HG02759 (cell line): ENCODE measurements at regions not wholly inside any gene's neighbourhood (a gene's known extent, or its start where the extent isn't known, plus 50 kb on each side); places are given as distances from the start of the nearest gene placed in this dataset.

ENCODE experiments used
- ATAC-seq: cut with Tn5 transposase; IDR thresholded peaks from one replicate; pipeline ENCODE4 v1.9.1; 2021; ENCODE audit warnings: mild to moderate bottlenecking, moderate library complexity; ENCODE audit not compliant: unreplicated experiment

- ATAC-seq = no peak
These were observed 202.5 kb upstream of the DUSP10 start for GRCh38 chr1:221944247-221944870.

- no peak for ATAC-seq
These were observed 198.7 kb upstream of the DUSP10 start for GRCh38 chr1:221940631-221941030.

GRCh38 chr1:221939607-221940006 lies 197.7 kb upstream of the DUSP10 start:
- ATAC-seq = peak; percentile 80

GRCh38 chr1:221937155-221937953 lies 195.5 kb upstream of the DUSP10 start:
- ATAC-seq = peak; percentile 53

GRCh38 chr1:221933814-221934213 lies 191.9 kb upstream of the DUSP10 start:
- no peak for ATAC-seq

- no peak for ATAC-seq
These were observed 184.6 kb upstream of the DUSP10 start for GRCh38 chr1:221926441-221926840.

GRCh38 chr1:221925947-221926346 lies 184.1 kb upstream of the DUSP10 start:
- no peak for ATAC-seq

GRCh38 chr1:221923929-221924598 lies 182.2 kb upstream of the DUSP10 start:
- no peak for ATAC-seq

- no peak for ATAC-seq
These were observed 180.0 kb upstream of the DUSP10 start for GRCh38 chr1:221921936-221922335.

- ATAC-seq = no peak
These were observed 177.9 kb upstream of the DUSP10 start for GRCh38 chr1:221919743-221920142.

- ATAC-seq = no peak
These were observed 177.5 kb upstream of the DUSP10 start for GRCh38 chr1:221919341-221919740.

- no peak for ATAC-seq
These were observed 174.3 kb upstream of the DUSP10 start for GRCh38 chr1:221916176-221916575.

GRCh38 chr1:221915764-221916163 lies 173.9 kb upstream of the DUSP10 start:
- ATAC-seq = no peak

- ATAC-seq = no peak
These were observed 171.5 kb upstream of the DUSP10 start for GRCh38 chr1:221913351-221913892.

- ATAC-seq = no peak
These were observed 170.3 kb upstream of the DUSP10 start for GRCh38 chr1:221912230-221912629.

- peak; percentile 57 for ATAC-seq
These were observed 169.8 kb upstream of the DUSP10 start for GRCh38 chr1:221911714-221912113.

- no peak for ATAC-seq
These were observed 168.3 kb upstream of the DUSP10 start for GRCh38 chr1:221910222-221910621.

- no peak for ATAC-seq
These were observed 166.7 kb upstream of the DUSP10 start for GRCh38 chr1:221908573-221908972.

GRCh38 chr1:221907166-221907932 lies 165.5 kb upstream of the DUSP10 start:
- ATAC-seq = no peak

- ATAC-seq = no peak
These were observed 163.9 kb upstream of the DUSP10 start for GRCh38 chr1:221905802-221906201.

- ATAC-seq = no peak
These were observed 162.4 kb upstream of the DUSP10 start for GRCh38 chr1:221904319-221904718.
